Ishikawa (cell line): ENCODE measurements at regions not wholly inside any gene's neighbourhood (a gene's known extent, or its start where the extent isn't known, plus 50 kb on each side); places are given as distances from the start of the nearest gene placed in this dataset.

Experiments
- CEBPB ChIP-seq: IDR thresholded peaks from 2 replicates; pipeline ENCODE4 v1.6.1; 2012
- CREB1 ChIP-seq: IDR thresholded peaks from 2 replicates; pipeline ENCODE4 v1.6.1; 2012; ENCODE audit warnings: low read depth
- EGR1 ChIP-seq: IDR thresholded peaks from 2 replicates; pipeline ENCODE4 v1.6.1; 2012
- EP300 ChIP-seq: IDR thresholded peaks from 2 replicates; pipeline ENCODE4 v1.6.1; 2012; ENCODE audit warnings: borderline replicate concordance
- FOXM1 ChIP-seq: IDR thresholded peaks from 2 replicates; pipeline ENCODE4 v1.6.1; 2012; ENCODE audit warnings: low read depth, borderline replicate concordance
- MAX ChIP-seq: IDR thresholded peaks from 2 replicates; pipeline ENCODE4 v1.6.1; 2012
- NFIC ChIP-seq: IDR thresholded peaks from 2 replicates; pipeline ENCODE4 v1.6.1; 2012
- RAD21 ChIP-seq: IDR thresholded peaks from 2 replicates; pipeline ENCODE4 v1.6.1; 2012; ENCODE audit warnings: low read depth
- REST ChIP-seq: IDR thresholded peaks from 2 replicates; pipeline ENCODE4 v1.6.1; 2012; ENCODE audit warnings: low read depth, mild to moderate bottlenecking
- TAF1 ChIP-seq: IDR thresholded peaks from 2 replicates; pipeline ENCODE4 v1.6.1; 2012; ENCODE audit warnings: low read depth, mild to moderate bottlenecking
- TCF12 ChIP-seq: IDR thresholded peaks from 2 replicates; pipeline ENCODE4 v1.6.1; 2012; ENCODE audit warnings: low read depth
- TEAD4 ChIP-seq: IDR thresholded peaks from 2 replicates; pipeline ENCODE4 v1.6.1; 2012
- USF1 ChIP-seq: IDR thresholded peaks from 2 replicates; pipeline ENCODE4 v1.6.1; 2012
- YY1 ChIP-seq: IDR thresholded peaks from 2 replicates; pipeline ENCODE4 v1.6.1; 2012; ENCODE audit warnings: low read depth
- ZBTB7A ChIP-seq: IDR thresholded peaks from 2 replicates; pipeline ENCODE4 v1.6.1; 2012; ENCODE audit warnings: low read depth

- TF ChIP-seq TCF12 = no peak
- no peak for TF ChIP-seq CREB1
- TF ChIP-seq NFIC = no peak
- no peak for TF ChIP-seq TEAD4
- no peak for TF ChIP-seq USF1
- TF ChIP-seq YY1 = no peak
- no peak for TF ChIP-seq EP300
- no peak for TF ChIP-seq REST
- TF ChIP-seq CEBPB = no peak
- TF ChIP-seq ZBTB7A = no peak
- no peak for TF ChIP-seq MAX
- TF ChIP-seq EGR1 = no peak
- no peak for TF ChIP-seq FOXM1
These were observed 538.1 kb upstream of the GYPC start for GRCh38 chr2:126117886-126118285.

GRCh38 chr2:126145752-126146151, 510.2 kb upstream of the GYPC start:
- no peak for TF ChIP-seq MAX
- TF ChIP-seq TAF1 = no peak
- no peak for TF ChIP-seq CREB1
- TF ChIP-seq EP300 = no peak
- no peak for TF ChIP-seq REST
- TF ChIP-seq TCF12 = no peak
- TF ChIP-seq RAD21 = no peak
- no peak for TF ChIP-seq EGR1
- TF ChIP-seq ZBTB7A = no peak
- no peak for TF ChIP-seq USF1
- no peak for TF ChIP-seq TEAD4

- TF ChIP-seq REST (no peak), EGR1 (no peak), FOXM1 (no peak), TAF1 (no peak), CREB1 (no peak)
These were observed 501.6 kb upstream of the GYPC start for GRCh38 chr2:126154256-126154785.

GRCh38 chr2:126172631-126173184, 483.2 kb upstream of the GYPC start:
- TF ChIP-seq TEAD4 (no peak), USF1 (no peak), TAF1 (no peak), NFIC (no peak), CEBPB (no peak), REST (no peak), EP300 (no peak), YY1 (no peak), FOXM1 (no peak), ZBTB7A (no peak), TCF12 (no peak), RAD21 (no peak), CREB1 (no peak), EGR1 (no peak), MAX (no peak)
